Dedifferentiated amniotic fluid mesenchymal stem cell (primary cell): ENCODE measurements at regions not wholly inside any gene's neighbourhood (a gene's known extent, or its start where the extent isn't known, plus 50 kb on each side); places are given as distances from the start of the nearest gene placed in this dataset.
"Not testable (repeated sequence)": the region's sequence is repeated elsewhere in the genome, so short reads cannot be mapped to it uniquely, and the experiment has no call there.

ENCODE experiments used
- DNase-seq: peaks from one replicate; pipeline ENCODE4 v3.0.0-alpha.2; 2016; ENCODE audit errors: extremely low spot score

DNA sequence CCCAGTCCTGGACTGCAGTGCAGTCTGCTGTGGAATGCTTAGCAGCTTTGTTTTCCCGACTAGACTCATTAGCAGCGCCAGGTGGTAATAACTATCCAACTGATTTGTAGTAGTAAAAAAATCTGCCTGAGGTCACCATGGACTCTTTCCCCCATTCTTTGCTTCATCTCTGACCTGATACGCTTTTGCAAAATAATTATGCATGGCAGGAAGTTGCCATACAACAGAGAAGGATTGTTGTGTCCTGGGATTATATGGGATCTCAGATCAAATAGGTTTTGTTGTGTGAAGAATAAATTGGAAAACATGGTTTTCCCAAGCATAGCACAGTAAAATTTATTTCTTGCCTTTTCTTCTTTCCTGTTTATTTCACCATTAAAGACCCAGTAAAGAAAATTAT is 72.4 kb upstream of the ATP5MC3 start:
- DNase-seq: no peak

DNA sequence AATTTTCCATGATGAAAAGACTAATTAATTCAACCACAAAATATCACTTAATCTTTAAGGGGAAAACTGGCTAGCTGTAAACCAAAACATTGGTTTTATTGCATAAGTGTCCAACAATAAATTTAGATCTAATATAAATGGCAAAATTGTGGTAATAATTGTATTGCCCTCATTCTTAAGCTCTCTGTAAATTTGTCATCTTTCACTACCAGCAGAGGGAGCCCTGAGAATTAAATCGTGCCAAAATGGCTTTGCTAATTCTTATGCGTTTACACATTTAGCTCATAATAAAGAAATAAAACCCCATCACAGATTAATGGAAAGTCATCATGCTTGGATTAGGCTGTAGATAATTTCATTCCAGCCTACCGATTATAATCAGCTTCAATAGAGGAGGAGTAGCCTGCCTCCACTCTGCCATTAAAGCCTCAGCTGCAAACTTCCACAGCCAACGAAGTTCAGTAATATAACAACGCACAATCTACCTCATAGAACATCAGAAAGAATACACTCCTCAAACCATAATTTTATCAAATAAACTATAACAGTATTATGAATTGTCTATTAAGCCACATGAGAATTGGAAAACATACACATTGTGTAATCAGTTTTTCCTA is 70.0 kb upstream of the ATP5MC3 start:
- DNase-seq: peak; percentile 55

GRCh38 chr2:175247159-175247558 is 65.6 kb upstream of the ATP5MC3 start:
- no peak for DNase-seq

- no peak for DNase-seq
Measured at GRCh38 chr2:175244697-175245096, 63.2 kb upstream of the ATP5MC3 start.

DNA sequence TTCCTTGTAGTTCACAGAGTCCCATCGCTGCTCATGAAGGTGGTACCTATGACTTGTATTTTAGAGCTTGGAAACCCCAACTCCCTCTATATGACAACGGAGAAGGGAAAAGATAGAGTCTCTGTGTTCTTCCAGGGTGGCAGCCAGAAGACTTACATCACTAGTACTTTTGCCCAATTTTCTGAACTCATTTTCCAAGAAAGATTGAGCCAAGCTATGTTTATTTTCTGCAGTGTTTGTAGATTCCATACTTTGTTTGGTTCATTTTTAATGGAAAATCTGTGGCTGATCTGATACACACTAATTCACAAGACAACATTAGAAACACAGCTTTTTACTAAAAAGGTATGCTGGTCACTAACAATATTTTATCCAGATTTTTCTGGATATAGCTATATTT is 60.2 kb upstream of the ATP5MC3 start:
- no peak for DNase-seq

GRCh38 chr2:175240033-175240432 is 58.5 kb upstream of the ATP5MC3 start:
- not testable (repeated sequence) for DNase-seq

- DNase-seq: no peak
Measured at GRCh38 chr2:175236930-175237329, 55.4 kb upstream of the ATP5MC3 start.

GRCh38 chr2:175234650-175235049 is 53.1 kb upstream of the ATP5MC3 start:
- DNase-seq: no peak

DNA sequence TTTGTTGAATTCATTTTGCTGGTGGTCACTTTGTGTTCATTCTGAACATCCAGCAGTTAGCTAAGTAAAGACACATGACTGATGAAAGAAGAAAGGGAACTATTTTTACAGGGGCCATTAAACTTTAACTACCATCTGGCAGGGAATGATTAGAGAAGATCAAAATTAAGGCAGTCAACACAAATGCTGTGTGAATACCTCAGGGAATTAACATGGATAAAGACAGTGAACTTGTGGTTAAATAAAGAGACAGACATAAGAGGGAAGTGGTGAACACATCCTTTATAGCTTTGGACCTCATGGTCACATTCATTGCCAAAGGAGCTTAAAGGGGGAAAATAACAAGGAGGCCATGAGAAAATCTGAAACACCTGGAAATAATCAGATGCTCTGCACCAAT is 52.6 kb upstream of the ATP5MC3 start:
- DNase-seq: no peak

DNA sequence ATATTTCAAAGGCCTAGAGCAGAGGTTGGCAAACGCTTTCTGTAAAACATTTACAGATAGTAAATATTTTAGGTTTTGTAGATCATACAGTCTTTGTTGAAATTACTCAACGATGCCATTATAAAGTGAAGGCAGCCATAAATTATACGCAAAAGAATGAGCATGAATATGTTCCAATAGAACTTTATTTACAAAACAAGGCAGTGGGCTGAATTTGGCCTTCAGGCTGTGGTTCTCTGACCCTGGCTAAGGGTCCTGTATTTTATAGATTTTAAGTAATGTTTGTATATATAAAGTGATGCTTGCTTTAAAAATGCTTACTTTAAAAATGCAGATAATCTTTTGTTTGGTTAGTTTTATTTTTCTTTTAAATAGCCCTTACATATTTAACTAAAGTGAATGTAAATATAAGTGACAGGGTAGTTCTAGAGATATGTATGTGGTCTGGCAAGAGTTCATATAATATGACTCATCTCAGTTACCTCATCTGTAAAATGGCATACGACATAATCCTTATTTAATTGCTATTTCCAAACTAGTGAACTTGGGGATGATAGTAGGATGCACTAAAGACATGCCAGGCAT is 51.7 kb upstream of the ATP5MC3 start:
- DNase-seq: peak; percentile 52
